OCI-LY7 (cell line): ENCODE measurements at regions not wholly inside any gene's neighbourhood (a gene's known extent, or its start where the extent isn't known, plus 50 kb on each side); places are given as distances from the start of the nearest gene placed in this dataset.

ENCODE experiments used
- BruUV-seq: library from RNA; stranded (reverse); fragments of 400-500 nt; replicated peaks from 2 replicates; lab custom pipeline; 2021; lab: Mats Ljungman, UMichigan
- CTCF ChIA-PET: fragments of 300-600 bp; sonication (Branson Sonifier 250); formaldehyde crosslinking; loops from one replicate; lab custom pipeline; 2022; ENCODE audit warnings: antibody characterized with exemption; ENCODE audit not compliant: unreplicated experiment; lab: Charles Lee
- POLR2A ChIA-PET: fragments of 300-600 bp; sonication (Branson Sonifier 250); formaldehyde crosslinking; loops from one replicate; lab custom pipeline; 2022; ENCODE audit warnings: antibody characterized with exemption; lab: Charles Lee
- DNase-seq: peaks from one replicate; pipeline ENCODE4 v3.0.0-alpha.2; 2015; ENCODE audit warnings: low spot score
- H2AFZ ChIP-seq: fragments of 200-600 bp; sonication (generic), shearing (Covaris generic); 2 replicates; pipeline ENCODE4 v1.6.1; 2014; ENCODE audit warnings: mild to moderate bottlenecking, antibody characterized with exemption, low read length, moderate library complexity
- H3K27ac ChIP-seq: fragments of 200-600 bp; sonication (generic); 2 replicates; pipeline ENCODE4 v1.5.1; 2014; ENCODE audit warnings: mixed run types, low read depth, mild to moderate bottlenecking, moderate library complexity, low read length, inconsistent platforms; ENCODE audit not compliant: poor library complexity, severe bottlenecking
- H3K36me3 ChIP-seq: fragments of 200-600 bp; sonication (generic); 2 replicates; pipeline ENCODE4 v1.6.1; 2014; ENCODE audit warnings: mild to moderate bottlenecking, antibody characterized with exemption, low read length, moderate library complexity, mixed read lengths; ENCODE audit not compliant: insufficient read depth
- H3K4me1 ChIP-seq: fragments of 200-600 bp; sonication (generic); 2 replicates; pipeline ENCODE4 v1.5.1; 2014; ENCODE audit warnings: mild to moderate bottlenecking, low read length; ENCODE audit not compliant: insufficient read depth, poor library complexity, severe bottlenecking
- H3K4me2 ChIP-seq: fragments of 200-600 bp; sonication (generic); 2 replicates; pipeline ENCODE4 v1.6.1; 2014; ENCODE audit warnings: mild to moderate bottlenecking, low read length
- H3K4me3 ChIP-seq: fragments of 200-600 bp; sonication (generic); 2 replicates; pipeline ENCODE4 v1.5.1; 2014; ENCODE audit warnings: mild to moderate bottlenecking, low read depth, low read length; ENCODE audit not compliant: poor library complexity, severe bottlenecking
- H3K79me2 ChIP-seq: fragments of 200-600 bp; sonication (generic); 2 replicates; pipeline ENCODE4 v1.6.1; 2016; ENCODE audit warnings: low read depth, mild to moderate bottlenecking, low read length, moderate library complexity, mixed read lengths; ENCODE audit not compliant: insufficient read depth
- H3K9me2 ChIP-seq: fragments of 200-600 bp; sonication (generic); 2 replicates; pipeline ENCODE4 v1.6.1; 2016; ENCODE audit warnings: mild to moderate bottlenecking, low read length, mixed read lengths; ENCODE audit not compliant: insufficient read depth
- H3K9me3 ChIP-seq: fragments of 200-600 bp; sonication (generic); 2 replicates; pipeline ENCODE4 v1.6.1; 2014; ENCODE audit warnings: mild to moderate bottlenecking, mixed run types, low read length, mixed read lengths
- H4K20me1 ChIP-seq: fragments of 200-600 bp; sonication (generic); 2 replicates; pipeline ENCODE4 v1.6.1; 2014; ENCODE audit warnings: mild to moderate bottlenecking, antibody characterized with exemption, low read length, moderate library complexity, mixed read lengths; ENCODE audit not compliant: insufficient read depth
- CTCF ChIP-seq: fragments of 200-600 bp; sonication (generic); conservative IDR thresholded peaks from 2 replicates; pipeline ENCODE4 v1.5.1; 2014; ENCODE audit warnings: mild to moderate bottlenecking, antibody characterized with exemption, low read length, moderate library complexity, mixed read lengths
- EZH2phosphoT487 ChIP-seq: fragments of 200-600 bp; sonication (generic); IDR thresholded peaks from 2 replicates; pipeline ENCODE4 v1.6.1; 2018; ENCODE audit warnings: low read depth, borderline replicate concordance, mild to moderate bottlenecking, mixed run types, antibody characterized with exemption, low read length, moderate library complexity, mixed read lengths
- intact Hi-C: fragments of 100-400 bp; cut with micrococcal nuclease; formaldehyde crosslinking; loops from one replicate; pipeline ENCODE4 v1.10.0; 2022; ENCODE audit not compliant: unreplicated experiment

- ChIA-PET POLR2A (no interaction called here), CTCF (no interaction called here)
- peaks cover 8% of the 10 kb centered on the region; the same call in 1 of the 2 replicates for H3K9me3 ChIP-seq
- no peak overlapping the region for H2AFZ ChIP-seq
- H3K4me3 ChIP-seq, result no peak overlapping the region
- no TSS peak for BruUV-seq
- H3K79me2 ChIP-seq, result no peaks in the 10 kb centered on the region
- H3K4me1 ChIP-seq, result no peaks in the 10 kb centered on the region
- no peaks in the 10 kb centered on the region for H3K36me3 ChIP-seq
- no peak overlapping the region for H3K4me2 ChIP-seq
- intact Hi-C loops, result no loop called here
- TF ChIP-seq CTCF (no peak), EZH2phosphoT487 (no peak)
- no peak for DNase-seq
- no peak overlapping the region for H3K27ac ChIP-seq
- no peaks in the 10 kb centered on the region for H4K20me1 ChIP-seq
- H3K9me2 ChIP-seq, result no peaks in the 10 kb centered on the region
These were observed 607.9 kb upstream of the ID2 start for GRCh38 chr2:8073916-8074315.

DNA sequence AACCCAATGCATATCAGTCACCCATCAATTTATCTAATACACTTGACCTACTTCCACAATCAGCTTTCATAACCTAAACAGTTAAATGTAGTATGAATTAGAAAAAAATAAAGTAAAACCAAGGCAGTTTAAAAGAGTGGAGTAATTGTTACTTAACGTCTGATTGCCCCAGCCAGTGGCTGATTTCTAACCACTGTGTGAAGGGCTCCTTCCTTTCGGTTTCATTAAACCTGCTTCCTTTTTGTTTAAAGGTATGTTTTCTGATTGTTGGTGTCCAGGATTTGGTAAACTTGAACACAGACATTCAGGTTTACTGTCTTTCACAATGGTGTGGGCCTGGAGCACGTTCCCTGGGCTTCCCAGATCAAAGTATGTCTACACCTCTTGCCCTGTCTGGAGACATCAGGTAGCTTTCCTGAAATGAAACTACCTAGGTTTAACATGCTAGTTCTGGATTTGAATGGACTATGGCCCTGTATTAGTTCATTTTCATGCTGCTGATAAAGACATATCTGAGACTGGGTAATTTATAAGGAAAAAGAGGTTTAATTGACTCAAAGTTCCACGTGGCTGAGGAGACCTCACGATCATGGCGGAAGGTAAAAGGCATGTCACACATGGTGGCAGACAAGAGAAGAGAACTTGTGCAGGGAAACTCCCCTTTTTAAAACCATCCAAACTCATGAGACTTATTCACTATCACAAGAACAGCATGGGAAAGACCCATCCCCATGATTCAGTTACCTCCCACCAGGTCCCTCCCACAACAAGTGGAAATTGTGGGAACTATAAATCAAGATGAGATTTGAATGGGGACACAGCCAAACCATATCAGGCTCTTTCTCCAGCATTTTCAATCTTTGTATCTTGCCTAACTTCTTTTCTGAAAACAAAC is 605.2 kb upstream of the ID2 start:
- POLR2A ChIA-PET, result interaction anchor here (0.8 kb wide), 1 partner anchor 9 kb away, joined by 3 read pairs; no protein-coding TSS in a partner anchor
- TF ChIP-seq CTCF (no peak), EZH2phosphoT487 (no peak)
- CTCF ChIA-PET, result no interaction called here
- Histone ChIP-seq H3K4me3 (no peak overlapping the region), H3K4me2 (no peak overlapping the region), H3K9me3 (peaks cover 8% of the 10 kb centered on the region; the same call in 1 of the 2 replicates), H3K4me1 (no peaks in the 10 kb centered on the region), H3K79me2 (no peaks in the 10 kb centered on the region), H3K27ac (no peak overlapping the region), H3K9me2 (no peaks in the 10 kb centered on the region), H4K20me1 (no peaks in the 10 kb centered on the region), H3K36me3 (no peaks in the 10 kb centered on the region), H2AFZ (no peak overlapping the region)
- intact Hi-C loops, result no loop called here
- BruUV-seq, result no TSS peak
- no peak for DNase-seq

DNA sequence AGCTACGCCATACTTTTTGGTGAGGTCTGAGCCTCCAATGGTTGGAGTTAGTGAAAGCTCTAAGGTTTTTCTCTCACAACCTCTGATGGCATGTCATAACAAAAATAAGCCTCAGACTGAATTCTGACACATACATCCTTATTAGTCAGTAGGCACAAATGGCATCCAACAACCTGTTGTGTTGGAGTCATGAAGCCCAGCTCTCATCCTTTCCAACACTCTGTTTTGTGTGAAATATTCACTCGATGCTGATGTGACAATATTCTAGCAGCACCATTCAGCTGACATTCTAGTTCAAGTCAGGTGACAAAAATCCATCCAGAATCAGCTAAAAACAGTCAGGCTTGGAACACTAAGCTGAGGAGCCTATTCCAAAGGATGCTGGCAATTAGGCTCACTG is 603.2 kb upstream of the ID2 start:
- Histone ChIP-seq H3K4me2 (no peak overlapping the region), H3K9me2 (no peaks in the 10 kb centered on the region), H4K20me1 (no peaks in the 10 kb centered on the region), H3K36me3 (no peaks in the 10 kb centered on the region), H3K4me1 (no peaks in the 10 kb centered on the region), H3K4me3 (no peak overlapping the region), H3K79me2 (no peaks in the 10 kb centered on the region), H3K27ac (no peak overlapping the region), H3K9me3 (peaks cover 8% of the 10 kb centered on the region; the same call in 1 of the 2 replicates), H2AFZ (no peak overlapping the region)
- ChIA-PET CTCF (no interaction called here), POLR2A (no interaction called here)
- TF ChIP-seq EZH2phosphoT487 (no peak), CTCF (no peak)
- no TSS peak for BruUV-seq
- intact Hi-C loops, result no loop called here
- DNase-seq, result no peak
